GM20431 (cell line): ENCODE measurements at regions not wholly inside any gene's neighbourhood (a gene's known extent, or its start where the extent isn't known, plus 50 kb on each side); places are given as distances from the start of the nearest gene placed in this dataset.

ENCODE experiments used
- in situ Hi-C: fragments of 300-500 bp; cut with MseI, MboI; formaldehyde crosslinking; loops from one replicate; pipeline ENCODE4 v1.15.0; 2020; ENCODE audit warnings: low sequenced_read_pairs; ENCODE audit not compliant: unreplicated experiment

GRCh38 chr2:145108959-145109710 is 589.2 kb upstream of the ZEB2 start:
- in situ Hi-C loops = no loop called here

- in situ Hi-C loops = no loop called here
Measured at GRCh38 chr2:145108361-145108778, 588.5 kb upstream of the ZEB2 start.

- in situ Hi-C loops = no loop called here
Measured at GRCh38 chr2:145106293-145106692, 586.4 kb upstream of the ZEB2 start.

DNA sequence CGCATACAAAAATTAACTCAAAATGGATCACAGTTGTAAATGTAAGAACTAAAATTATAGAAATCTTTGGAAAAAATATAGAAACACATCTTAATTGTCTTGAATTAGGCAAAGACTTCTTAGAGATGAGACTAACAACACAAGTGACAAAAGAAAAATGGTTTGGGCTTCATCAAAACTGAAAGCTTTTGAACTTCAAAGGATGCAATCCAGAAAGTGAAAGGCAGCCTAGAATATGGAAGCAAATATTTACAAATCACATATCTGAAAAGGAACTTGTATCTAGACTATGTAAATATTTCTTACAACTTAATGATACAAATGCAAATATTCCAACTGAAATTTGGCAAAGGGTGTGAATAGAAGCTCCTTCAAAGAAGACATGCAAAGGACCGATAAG is 582.8 kb upstream of the ZEB2 start:
- in situ Hi-C loops = no loop called here

GRCh38 chr2:145100301-145100700 is 580.4 kb upstream of the ZEB2 start:
- in situ Hi-C loops = no loop called here

DNA sequence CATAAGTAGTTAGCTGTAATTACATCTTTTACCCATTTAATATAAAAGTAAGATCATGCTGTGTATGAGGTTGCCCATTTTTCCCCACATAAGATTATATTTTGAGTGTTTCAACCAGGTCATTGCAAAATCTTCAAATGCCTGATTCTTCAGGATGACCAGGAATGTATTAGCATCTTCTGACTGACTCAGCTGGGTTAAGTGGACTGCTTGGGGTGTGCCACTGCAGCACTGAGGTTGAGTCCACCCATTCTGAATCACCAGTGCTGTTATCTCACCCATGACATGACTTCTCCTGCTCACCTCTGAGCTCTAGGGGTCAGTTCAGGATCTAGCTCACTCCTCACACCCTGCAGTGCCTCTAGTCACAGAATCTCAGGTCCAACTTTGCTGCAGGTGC is 576.7 kb upstream of the ZEB2 start:
- in situ Hi-C loops = no loop called here

- in situ Hi-C loops = no loop called here
Measured at GRCh38 chr2:145095641-145096435, 575.9 kb upstream of the ZEB2 start.

DNA sequence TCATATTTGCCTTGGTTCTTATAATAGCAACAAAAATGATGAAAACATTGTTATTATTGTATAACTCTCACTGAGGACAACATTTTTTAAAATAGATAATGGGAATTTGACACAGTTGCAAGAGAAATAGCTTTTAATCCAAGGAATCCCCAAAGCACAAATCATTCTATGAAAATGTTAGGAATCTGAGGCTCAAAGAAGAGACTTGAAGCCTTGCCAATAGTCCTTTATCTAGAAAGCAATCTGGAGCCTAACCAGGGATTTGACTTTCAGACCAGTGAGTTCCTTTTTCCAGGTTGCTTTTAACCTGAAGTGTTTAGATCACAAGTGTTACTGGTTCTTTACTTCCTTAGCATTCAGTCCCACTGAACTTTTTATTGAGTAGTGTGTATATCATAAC is 574.5 kb upstream of the ZEB2 start:
- in situ Hi-C loops = no loop called here

GRCh38 chr2:145091967-145092366 is 572.0 kb upstream of the ZEB2 start:
- in situ Hi-C loops = no loop called here

DNA sequence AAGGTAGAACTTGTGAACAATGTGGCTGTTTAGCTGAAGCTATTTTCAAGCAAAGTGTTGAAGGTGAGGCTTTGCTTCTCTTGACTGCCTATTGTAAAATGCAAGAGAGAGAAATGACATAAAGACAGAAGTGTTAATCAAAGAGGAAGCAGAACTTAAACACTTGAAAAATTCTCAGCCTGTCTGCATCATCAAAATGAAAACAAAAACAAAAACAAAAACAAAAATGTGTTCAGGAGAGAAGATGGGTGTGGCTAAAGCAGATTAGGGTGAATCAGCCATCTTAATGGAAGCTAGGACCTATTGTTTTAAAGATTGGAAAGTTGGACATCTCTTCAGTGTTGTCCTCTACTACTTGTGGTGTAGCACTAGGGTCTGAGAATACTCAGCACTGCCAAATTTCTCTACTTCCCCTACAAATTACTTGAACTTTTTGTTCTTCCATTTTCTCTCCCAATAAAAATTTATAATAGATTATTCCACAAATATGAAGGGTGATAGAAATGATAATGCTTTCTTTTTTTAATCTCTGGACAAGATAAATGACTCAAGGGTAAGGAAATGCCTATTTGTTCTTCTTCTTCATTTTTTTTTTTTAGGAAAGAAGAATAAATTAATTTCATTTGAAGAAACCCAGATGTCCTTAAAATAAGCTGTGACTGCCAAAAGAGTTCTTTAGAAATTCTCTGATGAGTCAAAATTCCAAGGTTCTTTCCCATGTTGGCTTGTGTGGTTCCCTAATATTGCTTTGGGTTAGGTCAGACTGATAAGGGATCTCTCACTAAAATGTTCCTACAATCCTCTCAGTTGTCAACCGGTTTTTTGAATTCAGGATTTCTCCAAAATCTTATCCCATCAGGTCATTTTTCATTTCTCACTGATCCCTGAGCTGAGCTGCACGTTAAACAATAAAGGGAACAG is 571.2 kb upstream of the ZEB2 start:
- in situ Hi-C loops = no loop called here

GRCh38 chr2:145088756-145089155 is 568.8 kb upstream of the ZEB2 start:
- in situ Hi-C loops = no loop called here

DNA sequence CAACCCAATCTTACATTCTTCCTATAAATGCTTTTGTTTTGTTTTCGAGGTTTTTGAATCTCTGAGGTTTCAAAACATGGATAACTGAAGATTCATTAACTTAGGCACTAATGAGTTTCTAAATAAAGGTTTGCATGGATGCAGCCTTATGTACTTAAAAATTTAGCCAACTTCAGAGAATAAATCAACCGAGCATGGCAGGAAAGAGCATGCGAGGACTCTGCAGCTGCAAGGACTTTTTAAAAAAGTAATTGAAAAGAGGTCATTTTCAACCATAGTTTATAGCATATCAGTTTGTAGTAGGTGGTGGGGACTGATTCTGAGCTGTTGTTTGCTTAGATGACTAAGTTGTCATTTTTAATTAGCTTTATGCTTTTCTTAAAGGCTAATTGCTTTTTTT is 567.0 kb upstream of the ZEB2 start:
- in situ Hi-C loops = no loop called here

DNA sequence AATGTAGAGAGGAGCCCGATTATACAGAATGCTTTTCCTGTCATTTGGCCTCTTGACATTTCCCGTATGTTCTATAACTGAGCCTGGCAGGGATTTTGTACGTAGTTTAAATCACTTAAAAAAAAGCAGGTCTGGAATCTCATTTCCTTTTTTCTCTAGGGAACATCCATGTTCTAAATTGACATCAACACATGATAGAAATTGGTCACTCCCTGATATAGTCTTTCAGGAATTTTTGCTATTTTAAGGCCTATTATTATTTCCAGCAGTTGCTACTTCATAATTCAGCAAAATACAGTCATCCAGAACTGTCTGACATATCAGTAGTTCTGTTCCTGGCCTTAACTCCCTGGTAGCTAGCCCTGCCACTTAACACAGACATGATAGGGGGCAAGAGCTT is 565.7 kb upstream of the ZEB2 start:
- in situ Hi-C loops = no loop called here

DNA sequence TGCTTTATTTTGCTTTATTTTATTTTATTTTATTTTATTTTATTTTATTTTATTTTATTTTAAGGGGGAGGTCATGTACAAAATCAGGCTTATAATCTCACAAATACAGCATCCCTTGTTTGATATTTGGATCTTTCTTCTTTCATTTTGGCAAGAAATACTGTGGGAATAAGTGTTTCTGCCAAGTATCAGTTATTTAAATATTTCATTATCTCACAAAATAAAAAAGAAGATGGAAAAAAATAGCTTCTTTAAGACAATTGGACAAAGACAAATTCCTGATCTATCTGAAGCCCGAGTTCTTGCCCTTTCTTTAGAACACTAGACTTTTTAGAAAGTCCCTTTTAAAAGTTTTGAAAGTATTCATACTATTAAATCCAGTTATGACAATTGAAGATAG is 560.5 kb upstream of the ZEB2 start:
- in situ Hi-C loops = no loop called here

GRCh38 chr2:145079641-145080040 is 559.7 kb upstream of the ZEB2 start:
- in situ Hi-C loops = no loop called here

DNA sequence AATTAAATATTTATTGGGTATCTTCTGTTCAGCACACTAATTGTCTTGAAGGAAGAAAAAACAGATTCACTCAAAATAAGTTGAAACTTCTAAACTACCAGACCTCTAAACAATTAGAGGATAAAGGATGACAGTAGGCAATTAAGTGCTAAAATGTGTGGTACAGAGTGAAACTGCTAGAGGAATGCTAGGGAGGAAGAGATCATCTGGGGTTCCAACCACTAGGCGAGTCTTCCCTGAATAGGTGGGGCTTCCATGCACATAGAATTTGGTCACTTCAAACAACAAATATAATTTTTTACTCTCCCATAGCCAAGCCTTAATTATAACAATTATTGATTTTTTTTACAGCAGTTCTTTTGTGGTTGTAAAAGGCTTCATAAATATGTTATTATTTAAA is 559.0 kb upstream of the ZEB2 start:
- in situ Hi-C loops = no loop called here

GRCh38 chr2:145076085-145076484 is 556.2 kb upstream of the ZEB2 start:
- in situ Hi-C loops = no loop called here

- in situ Hi-C loops = no loop called here
Measured at GRCh38 chr2:145075454-145076062, 555.6 kb upstream of the ZEB2 start.

GRCh38 chr2:145070703-145071102 is 550.8 kb upstream of the ZEB2 start:
- in situ Hi-C loops = no loop called here

DNA sequence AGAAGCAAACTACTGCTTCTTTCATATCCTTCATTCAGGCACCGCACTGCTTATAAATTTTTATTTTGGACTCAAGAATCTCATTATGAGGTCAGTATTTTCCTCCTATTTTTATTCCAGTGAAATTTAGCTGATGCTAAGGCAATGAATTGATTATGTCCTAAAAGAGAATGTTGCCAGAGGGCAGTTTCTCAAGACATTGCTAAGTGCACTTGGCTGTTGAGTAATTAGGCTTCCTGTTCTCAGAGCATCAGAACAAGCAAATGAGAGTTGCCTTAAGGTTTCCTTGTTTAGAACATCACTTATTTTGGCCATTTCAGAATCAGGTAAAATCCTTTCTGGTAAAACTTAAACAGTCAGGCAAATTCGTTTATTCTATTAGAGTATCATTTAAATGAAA is 548.6 kb upstream of the ZEB2 start:
- in situ Hi-C loops = no loop called here
